ENCODE measurements at regions not wholly inside any gene's neighbourhood (a gene's known extent, or its start where the extent isn't known, plus 50 kb on each side); places are given as distances from the start of the nearest gene placed in this dataset.

DNA sequence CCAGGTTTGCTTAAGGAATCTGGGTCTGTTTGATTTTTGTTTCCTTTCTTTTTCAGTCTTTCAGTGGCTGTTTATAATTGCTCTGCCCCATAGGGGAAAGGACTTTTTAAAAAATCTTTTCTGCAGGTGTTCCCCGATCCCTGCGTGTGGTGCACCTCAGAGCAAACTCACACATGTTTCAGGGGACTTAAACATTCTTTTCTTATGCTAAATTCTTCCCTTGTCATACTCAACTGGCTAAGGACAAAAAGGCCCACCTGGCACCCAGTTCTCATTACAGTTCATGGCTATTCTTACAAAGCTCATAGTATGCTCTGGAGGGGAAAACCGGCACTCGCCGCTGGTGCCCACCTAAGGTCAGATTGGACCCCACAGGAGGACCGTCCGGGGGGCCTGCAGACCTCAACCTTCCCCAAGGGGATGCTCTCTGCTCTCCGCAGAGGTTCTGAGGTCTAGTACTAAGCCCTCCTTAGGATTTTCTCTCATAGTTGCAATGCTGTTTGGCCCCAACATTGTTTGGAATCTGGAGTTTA lies 220.3 kb downstream of the HGF start:
- no peak for TF ChIP-seq POLR2A (IDR thresholded peaks at IDR 0.05)
- TF ChIP-seq, protein P1, sequence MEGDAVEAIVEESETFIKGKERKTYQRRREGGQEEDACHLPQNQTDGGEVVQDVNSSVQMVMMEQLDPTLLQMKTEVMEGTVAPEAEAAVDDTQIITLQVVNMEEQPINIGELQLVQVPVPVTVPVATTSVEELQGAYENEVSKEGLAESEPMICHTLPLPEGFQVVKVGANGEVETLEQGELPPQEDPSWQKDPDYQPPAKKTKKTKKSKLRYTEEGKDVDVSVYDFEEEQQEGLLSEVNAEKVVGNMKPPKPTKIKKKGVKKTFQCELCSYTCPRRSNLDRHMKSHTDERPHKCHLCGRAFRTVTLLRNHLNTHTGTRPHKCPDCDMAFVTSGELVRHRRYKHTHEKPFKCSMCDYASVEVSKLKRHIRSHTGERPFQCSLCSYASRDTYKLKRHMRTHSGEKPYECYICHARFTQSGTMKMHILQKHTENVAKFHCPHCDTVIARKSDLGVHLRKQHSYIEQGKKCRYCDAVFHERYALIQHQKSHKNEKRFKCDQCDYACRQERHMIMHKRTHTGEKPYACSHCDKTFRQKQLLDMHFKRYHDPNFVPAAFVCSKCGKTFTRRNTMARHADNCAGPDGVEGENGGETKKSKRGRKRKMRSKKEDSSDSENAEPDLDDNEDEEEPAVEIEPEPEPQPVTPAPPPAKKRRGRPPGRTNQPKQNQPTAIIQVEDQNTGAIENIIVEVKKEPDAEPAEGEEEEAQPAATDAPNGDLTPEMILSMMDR (IDR thresholded peaks at IDR 0.05) = no peak

Data from ovary (tissue), 3 donors.